Nephron (organoid): ENCODE measurements at regions not wholly inside any gene's neighbourhood (a gene's known extent, or its start where the extent isn't known, plus 50 kb on each side); places are given as distances from the start of the nearest gene placed in this dataset.
A peak's percentile ranks its signal among the peaks of the same experiment; 100 is the strongest.
"Not testable (repeated sequence)": the region's sequence is repeated elsewhere in the genome, so short reads cannot be mapped to it uniquely, and the experiment has no call there.

ENCODE experiments used
- H3K27ac Mint-ChIP-seq, 3 experiments: 2 replicates each; pipeline ENCODE4 v1.8.0; 2020; ENCODE audit warnings: mixed read lengths in 3 of 3, mild to moderate bottlenecking in 2 of 3, moderate library complexity in 1 of 3
- H3K27me3 Mint-ChIP-seq: 2 replicates; pipeline ENCODE4 v1.8.0; 2021; ENCODE audit warnings: low read depth, mild to moderate bottlenecking, moderate library complexity, mixed read lengths
- H3K36me3 Mint-ChIP-seq: 2 replicates; pipeline ENCODE4 v1.8.0; 2020; ENCODE audit warnings: low read depth, mixed read lengths
- H3K4me1 Mint-ChIP-seq: 2 replicates; pipeline ENCODE4 v1.8.0; 2020; ENCODE audit warnings: mixed read lengths
- H3K4me3 Mint-ChIP-seq, 3 experiments: 2 replicates each; pipeline ENCODE4 v1.8.0; 2020; ENCODE audit warnings: mild to moderate bottlenecking in 3 of 3, mixed read lengths in 3 of 3, moderate library complexity in 2 of 3
- H3K9me3 Mint-ChIP-seq: 2 replicates; pipeline ENCODE4 v1.8.0; 2020; ENCODE audit warnings: mixed read lengths
- TF ChIP-seq, protein P1 (sequence below), 3 experiments: fragments of 200-600 bp; sonication (generic); IDR thresholded peaks; one replicate each; pipeline ENCODE4 v1.5.0; 2021; ENCODE audit warnings: antibody characterized with exemption in 3 of 3; ENCODE audit not compliant: unreplicated experiment in 3 of 3

DNA sequence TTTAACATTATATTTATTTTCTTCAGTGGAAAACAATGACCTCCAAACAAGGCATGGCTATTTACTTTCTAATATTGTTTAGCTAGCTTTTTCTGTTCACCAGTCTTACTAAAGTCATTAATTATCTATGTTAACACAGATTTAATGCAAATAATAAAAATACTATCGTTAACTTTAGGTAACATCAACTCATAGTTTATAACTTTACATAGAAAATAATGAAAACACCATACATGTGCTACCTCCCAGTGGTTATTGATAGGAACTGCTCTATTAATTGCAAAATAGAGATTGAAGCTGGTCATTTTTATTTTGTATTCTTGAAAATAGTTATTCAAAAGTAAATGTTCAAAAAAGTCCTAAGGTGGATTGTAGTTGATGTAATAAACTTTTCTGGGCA, 78.3 kb upstream of the HCN1 start:
- no peak overlapping the region for H3K27ac Mint-ChIP-seq
- no peaks in the 10 kb centered on the region for H3K4me1 Mint-ChIP-seq
- H3K4me3 Mint-ChIP-seq = no peak overlapping the region
- TF ChIP-seq, protein P1, sequence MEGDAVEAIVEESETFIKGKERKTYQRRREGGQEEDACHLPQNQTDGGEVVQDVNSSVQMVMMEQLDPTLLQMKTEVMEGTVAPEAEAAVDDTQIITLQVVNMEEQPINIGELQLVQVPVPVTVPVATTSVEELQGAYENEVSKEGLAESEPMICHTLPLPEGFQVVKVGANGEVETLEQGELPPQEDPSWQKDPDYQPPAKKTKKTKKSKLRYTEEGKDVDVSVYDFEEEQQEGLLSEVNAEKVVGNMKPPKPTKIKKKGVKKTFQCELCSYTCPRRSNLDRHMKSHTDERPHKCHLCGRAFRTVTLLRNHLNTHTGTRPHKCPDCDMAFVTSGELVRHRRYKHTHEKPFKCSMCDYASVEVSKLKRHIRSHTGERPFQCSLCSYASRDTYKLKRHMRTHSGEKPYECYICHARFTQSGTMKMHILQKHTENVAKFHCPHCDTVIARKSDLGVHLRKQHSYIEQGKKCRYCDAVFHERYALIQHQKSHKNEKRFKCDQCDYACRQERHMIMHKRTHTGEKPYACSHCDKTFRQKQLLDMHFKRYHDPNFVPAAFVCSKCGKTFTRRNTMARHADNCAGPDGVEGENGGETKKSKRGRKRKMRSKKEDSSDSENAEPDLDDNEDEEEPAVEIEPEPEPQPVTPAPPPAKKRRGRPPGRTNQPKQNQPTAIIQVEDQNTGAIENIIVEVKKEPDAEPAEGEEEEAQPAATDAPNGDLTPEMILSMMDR (IDR thresholded peaks at IDR 0.05; ENCODE audit: unreplicated experiment in 3 of 3) = peak in 2 of 3 experiments; percentile 43 to 51
- no peaks in the 10 kb centered on the region for H3K9me3 Mint-ChIP-seq
- H3K36me3 Mint-ChIP-seq = no peaks in the 10 kb centered on the region
- no peaks in the 10 kb centered on the region for H3K27me3 Mint-ChIP-seq

DNA sequence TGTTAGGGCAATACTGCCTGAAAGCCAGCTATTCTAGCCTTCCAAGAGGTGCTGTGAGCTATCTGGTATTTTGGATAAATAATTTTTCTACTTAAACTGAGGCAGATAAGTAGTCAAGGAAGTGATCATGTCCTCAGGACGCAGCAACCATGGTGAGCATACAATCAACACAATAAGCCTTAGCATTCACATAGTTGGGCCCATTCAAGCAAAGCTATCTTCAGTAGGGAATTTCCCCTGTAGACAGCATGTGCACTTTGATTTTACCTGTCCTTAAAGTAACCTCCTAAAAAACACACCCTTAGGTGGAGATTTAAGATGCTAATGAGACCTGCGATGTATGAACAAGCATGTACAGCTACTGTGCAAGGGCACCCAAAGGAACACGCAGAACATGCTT, 76.2 kb upstream of the HCN1 start:
- no peaks in the 10 kb centered on the region for H3K9me3 Mint-ChIP-seq
- H3K27me3 Mint-ChIP-seq = no peaks in the 10 kb centered on the region
- H3K4me1 Mint-ChIP-seq = no peaks in the 10 kb centered on the region
- TF ChIP-seq, protein P1 (IDR thresholded peaks at IDR 0.05; ENCODE audit: unreplicated experiment in 3 of 3) = no peak
- H3K27ac Mint-ChIP-seq = no peak overlapping the region
- no peaks in the 10 kb centered on the region for H3K36me3 Mint-ChIP-seq
- H3K4me3 Mint-ChIP-seq = no peak overlapping the region

DNA sequence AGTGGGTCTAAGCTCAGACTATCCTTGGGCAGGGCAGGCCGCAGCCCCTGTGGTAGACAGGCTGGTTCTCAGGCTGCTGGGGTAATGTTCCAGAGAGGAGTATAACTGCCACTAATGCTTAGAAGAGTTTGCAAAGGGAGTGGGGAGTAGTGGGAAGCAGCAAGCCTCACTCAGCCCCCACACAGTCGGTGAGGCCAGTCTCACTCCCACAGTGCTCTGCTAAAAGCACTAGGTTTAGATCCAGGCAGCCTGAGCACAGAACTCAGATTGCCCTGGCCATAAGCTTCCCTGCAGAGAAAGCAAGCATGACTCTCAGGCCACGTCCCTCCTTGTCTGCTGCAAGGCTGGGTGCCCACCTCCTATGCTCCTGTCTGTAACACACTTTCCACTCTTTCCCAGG, 69.4 kb upstream of the HCN1 start:
- H3K4me1 Mint-ChIP-seq = no peaks in the 10 kb centered on the region

DNA sequence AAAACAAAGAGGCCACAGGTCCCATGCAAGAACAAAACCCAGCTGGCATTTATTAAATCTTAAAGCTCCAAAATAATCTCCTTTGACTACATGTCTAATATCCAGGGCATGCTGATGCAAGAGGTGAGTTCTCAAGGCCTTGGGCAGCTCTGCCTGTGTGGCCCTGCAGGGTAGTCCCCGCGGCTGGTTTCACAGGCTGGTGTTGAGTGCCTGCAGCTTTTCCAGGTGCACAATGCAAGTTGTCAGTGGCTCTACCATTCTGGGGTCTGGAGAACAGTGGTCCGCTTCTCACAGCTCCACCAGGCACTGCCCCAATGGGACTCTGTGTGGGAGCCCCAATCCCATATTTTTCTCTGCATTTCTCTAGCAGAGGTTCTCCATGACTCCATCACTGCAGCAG, 54.4 kb upstream of the HCN1 start:
- no peak overlapping the region for H3K4me3 Mint-ChIP-seq
- H3K36me3 Mint-ChIP-seq = no peaks in the 10 kb centered on the region
- H3K27ac Mint-ChIP-seq = no peak overlapping the region
- peaks cover 3% of the 10 kb centered on the region for H3K27me3 Mint-ChIP-seq
- H3K9me3 Mint-ChIP-seq = peaks cover 34% of the 10 kb centered on the region
- H3K4me1 Mint-ChIP-seq = no peaks in the 10 kb centered on the region
- TF ChIP-seq, protein P1 (IDR thresholded peaks at IDR 0.05; ENCODE audit: unreplicated experiment in 3 of 3) = no peak

More for the DNA sequence above, 69.4 kb upstream of the HCN1 start:
- Mint-ChIP-seq H3K27me3 (no peaks in the 10 kb centered on the region), H3K4me3 (no peak overlapping the region), H3K36me3 (no peaks in the 10 kb centered on the region), H3K27ac (no peak overlapping the region), H3K9me3 (peaks cover 8% of the 10 kb centered on the region)
- TF ChIP-seq, protein P1 (IDR thresholded peaks at IDR 0.05; ENCODE audit: unreplicated experiment in 3 of 3) = no peak

DNA sequence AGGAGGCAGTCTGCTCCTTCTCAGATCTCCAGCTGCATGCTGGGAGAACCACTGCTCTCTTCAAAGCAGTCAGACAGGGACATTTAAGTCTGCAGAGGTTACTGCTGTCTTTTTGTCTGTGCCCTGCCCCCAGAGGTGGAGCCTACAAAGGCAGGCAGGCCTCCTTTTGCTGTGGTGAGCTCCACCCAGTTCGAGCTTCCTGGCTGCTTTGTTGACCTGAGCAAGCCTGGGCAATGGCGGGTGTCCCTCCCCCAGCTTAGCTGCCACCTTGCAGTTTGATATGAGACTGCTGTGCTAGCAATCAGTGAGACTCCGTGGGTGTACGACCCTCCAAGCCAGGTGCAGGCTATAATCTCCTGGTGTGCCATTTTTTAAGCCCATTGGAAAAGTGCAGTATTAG, 52.3 kb upstream of the HCN1 start:
- H3K36me3 Mint-ChIP-seq, H3K4me1 Mint-ChIP-seq, H3K4me3 Mint-ChIP-seq, H3K27me3 Mint-ChIP-seq, H3K27ac Mint-ChIP-seq: not testable (repeated sequence)
- peaks cover 31% of the 10 kb centered on the region for H3K9me3 Mint-ChIP-seq
